ENCODE measurements at regions not wholly inside any gene's neighbourhood (a gene's known extent, or its start where the extent isn't known, plus 50 kb on each side); places are given as distances from the start of the nearest gene placed in this dataset.

GRCh38 chr5:143741421-143741820 is 70.5 kb upstream of the HMHB1 start:
- Histone ChIP-seq H3K36me3 (replicated peaks in 1 of 2; ENCODE audit: control insufficient read depth in 1 of 2, insufficient read depth in 2 of 2, low read length in 2 of 2) (no peaks in the 10 kb centered on the region), H3K27me3 (ENCODE audit: control insufficient read depth in 1 of 2, insufficient read depth in 2 of 2, low read length in 2 of 2) (peaks cover 0 to 3% of the 10 kb centered on the region in 2 experiments; a peak in 1 of 5 replicates), H3K4me3 (replicated peaks in 1 of 3; ENCODE audit: insufficient read depth in 1 of 3, low read depth in 2 of 3, low read length in 3 of 3) (no peak overlapping the region), H3K9me3 (ENCODE audit: low read length) (no peaks in the 10 kb centered on the region), H4K20me1 (ENCODE audit: insufficient read depth, low read length) (no peaks in the 10 kb centered on the region), H3K79me2 (ENCODE audit: insufficient read depth, low read length) (no peaks in the 10 kb centered on the region), H3K9ac (ENCODE audit: insufficient read depth, low read depth, low read length) (no peak overlapping the region), H2AFZ (ENCODE audit: low read length) (no peak overlapping the region), H3K4me2 (ENCODE audit: low read depth, low read length) (no peak overlapping the region), H3K4me1 (ENCODE audit: insufficient read depth, low read length) (no peaks in the 10 kb centered on the region), H3K27ac (ENCODE audit: extremely low read length, insufficient read depth, low read length) (no peak overlapping the region)
- no peak for DNase-seq (ENCODE audit: low spot score)
- intact Hi-C loops (cut with micrococcal nuclease; ENCODE audit: unreplicated experiment), result no loop called here
- POLR2A ChIA-PET, result no interaction called here
- in situ Hi-C loops (cut with HindIII; ENCODE audit: extremely low pct_ligation_motif_present, low pct_unique_long_range_greater_than_20kb), result no loop called here
- 14% methylated on average over 4 of the region's 4 CpGs for WGBS (ENCODE audit: low lambda C conversion rate)
- CTCF ChIA-PET (ENCODE audit: low intra/inter-chr PET ratio, low total read pairs), result no interaction called here
- no peak for ATAC-seq
- no TSS peak for BruUV-seq (replicated peaks)
- FAIRE-seq, result no peak
- no peak for TF ChIP-seq ZNF687 (CRISPR knock-in tag; IDR thresholded peaks at IDR 0.05)
- no peak for TF ChIP-seq HES4 (CRISPR knock-in tag; IDR thresholded peaks at IDR 0.05; ENCODE audit: borderline replicate concordance)
- no peak for TF ChIP-seq PAF1 (CRISPR knock-in tag; IDR thresholded peaks at IDR 0.05)
- TF ChIP-seq POLR2AphosphoS5 (IDR thresholded peaks at IDR 0.05; ENCODE audit: low read depth, low read length), result no peak
- no peak for TF ChIP-seq ZNF414 (CRISPR knock-in tag; IDR thresholded peaks at IDR 0.05)
- TF ChIP-seq KAT8 (CRISPR knock-in tag; IDR thresholded peaks at IDR 0.05), result no peak
- no peak for TF ChIP-seq NFKBIZ (CRISPR knock-in tag; IDR thresholded peaks at IDR 0.05)
- no peak for TF ChIP-seq ZNF740 (CRISPR knock-in tag; IDR thresholded peaks at IDR 0.05)
- TF ChIP-seq ZNF724P (CRISPR knock-in tag; IDR thresholded peaks at IDR 0.05; ENCODE audit: borderline replicate concordance), result no peak
- TF ChIP-seq TFDP2 (CRISPR knock-in tag; IDR thresholded peaks at IDR 0.05), result no peak
- TF ChIP-seq ZNF609 (CRISPR knock-in tag; IDR thresholded peaks at IDR 0.05; ENCODE audit: borderline replicate concordance), result no peak
- TF ChIP-seq HOXD1 (CRISPR knock-in tag; IDR thresholded peaks at IDR 0.05), result no peak
- TF ChIP-seq ZBTB44 (CRISPR knock-in tag; IDR thresholded peaks at IDR 0.05), result no peak

All from HepG2 (cell line).